ENCODE measurements at regions not wholly inside any gene's neighbourhood (a gene's known extent, or its start where the extent isn't known, plus 50 kb on each side); places are given as distances from the start of the nearest gene placed in this dataset.

- H3K27ac ChIP-seq: no peak overlapping the region
- H3K4me3 ChIP-seq: no peak overlapping the region
- no peak for DNase-seq
- no peak for TF ChIP-seq CTCF (IDR thresholded peaks at IDR 0.05)
- ATAC-seq: no peak
- 81 to 92% methylated on average over 2 of the region's 2 CpGs for WGBS, 2 donors
- no peaks in the 10 kb centered on the region for H3K36me3 ChIP-seq
- H3K9me3 ChIP-seq: no peaks in the 10 kb centered on the region
- H3K4me1 ChIP-seq: no peaks in the 10 kb centered on the region
- intact Hi-C loops (cut with DNase I): no loop called here
- H3K27me3 ChIP-seq: no peaks in the 10 kb centered on the region
Measured at GRCh38 chr3:3476669-3477068, 297.2 kb upstream of the CRBN start.

- Histone ChIP-seq H3K4me1 (no peaks in the 10 kb centered on the region), H3K9me3 (no peaks in the 10 kb centered on the region), H3K4me3 (no peak overlapping the region), H3K27ac (no peak overlapping the region), H3K36me3 (no peaks in the 10 kb centered on the region), H3K27me3 (no peaks in the 10 kb centered on the region)
- TF ChIP-seq CTCF (IDR thresholded peaks at IDR 0.05): no peak
- ATAC-seq (no peak), DNase-seq (no peak)
- intact Hi-C loops (cut with DNase I): no loop called here
- WGBS, 2 donors: 44 to 47% methylated on average over 2 of the region's 2 CpGs
Measured at GRCh38 chr3:3468596-3468995, 289.1 kb upstream of the CRBN start.

DNA sequence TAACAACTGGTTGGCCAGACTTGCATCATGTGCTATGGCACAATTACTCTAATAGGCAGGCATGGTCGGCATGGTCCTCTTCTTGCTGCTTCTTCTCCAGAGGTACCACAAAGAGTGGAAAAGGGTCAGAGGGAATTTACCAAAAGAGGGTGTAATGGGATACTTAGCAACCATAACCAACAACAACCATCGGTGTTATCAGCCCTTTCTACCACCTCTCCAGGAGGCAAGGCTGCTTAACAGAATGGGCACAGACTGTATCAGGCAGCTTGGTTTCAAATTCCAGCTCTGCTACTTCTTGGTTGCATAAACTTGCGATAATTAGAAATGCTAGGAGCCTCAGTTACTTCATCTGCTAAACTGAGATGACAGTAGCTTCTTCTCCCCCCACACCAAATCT is 284.6 kb upstream of the CRBN start:
- no peak for TF ChIP-seq CTCF (IDR thresholded peaks at IDR 0.05)
- intact Hi-C loops (cut with DNase I): no loop called here
- no peaks in the 10 kb centered on the region for H3K4me1 ChIP-seq
- no peak overlapping the region for H3K4me3 ChIP-seq
- ATAC-seq (no peak), DNase-seq (no peak)
- WGBS, 2 donors: 39 to 40% methylated on average over 3 of the region's 3 CpGs
- no peaks in the 10 kb centered on the region for H3K27me3 ChIP-seq
- no peaks in the 10 kb centered on the region for H3K9me3 ChIP-seq
- H3K27ac ChIP-seq: no peak overlapping the region
- H3K36me3 ChIP-seq: no peaks in the 10 kb centered on the region

- H3K27me3 ChIP-seq: no peaks in the 10 kb centered on the region
- no peak overlapping the region for H3K4me3 ChIP-seq
- no peak overlapping the region for H3K27ac ChIP-seq
- DNase-seq (no peak), ATAC-seq (no peak)
- WGBS, 2 donors: 83 to 84% methylated on average over 7 of the region's 7 CpGs
- H3K36me3 ChIP-seq: no peaks in the 10 kb centered on the region
- H3K4me1 ChIP-seq: no peaks in the 10 kb centered on the region
- TF ChIP-seq CTCF (IDR thresholded peaks at IDR 0.05): no peak
- H3K9me3 ChIP-seq: no peaks in the 10 kb centered on the region
- intact Hi-C loops (cut with DNase I): no loop called here
Measured at GRCh38 chr3:3461317-3461716, 281.8 kb upstream of the CRBN start.

GRCh38 chr3:3448468-3448867 is 269.0 kb upstream of the CRBN start:
- Histone ChIP-seq H3K4me3 (no peak overlapping the region), H3K36me3 (no peaks in the 10 kb centered on the region), H3K4me1 (no peaks in the 10 kb centered on the region), H3K27ac (no peak overlapping the region), H3K9me3 (no peaks in the 10 kb centered on the region), H3K27me3 (no peaks in the 10 kb centered on the region)
- no peak for TF ChIP-seq CTCF (IDR thresholded peaks at IDR 0.05)
- WGBS, 2 donors: 91 to 92% methylated on average over 2 of the region's 2 CpGs
- intact Hi-C loops (cut with DNase I): no loop called here
- DNase-seq (no peak), ATAC-seq (no peak)
